ENCODE measurements at regions not wholly inside any gene's neighbourhood (a gene's known extent, or its start where the extent isn't known, plus 50 kb on each side); places are given as distances from the start of the nearest gene placed in this dataset.

- H3K4me1 ChIP-seq (ENCODE audit: insufficient read depth, low read length), result no peaks in the 10 kb centered on the region
- DNase-seq, result no peak
- ChIA-PET CTCF (ENCODE audit: partially characterized antibody) (no interaction called here), POLR2A (ENCODE audit: partially characterized antibody) (no interaction called here)
- peaks cover 0 to 6% (median 2%) of the 10 kb centered on the region in 8 donors for H3K9me3 Mint-ChIP-seq
- intact Hi-C loops (cut with micrococcal nuclease), result no loop called here
- no peaks in the 10 kb centered on the region for H3K9me3 ChIP-seq (ENCODE audit: control insufficient read depth in 1 of 2, low read length in 2 of 2)
- H3K36me3 Mint-ChIP-seq, result no peaks in the 10 kb centered on the region
- H3K4me3 ChIP-seq (ENCODE audit: low read length in 2 of 2), result no peak overlapping the region
- no peaks in the 10 kb centered on the region for H3K36me3 ChIP-seq (ENCODE audit: insufficient read depth, low read length)
- H3K27ac Mint-ChIP-seq, result no peak overlapping the region
- H3K27me3 Mint-ChIP-seq, result no peaks in the 10 kb centered on the region
- H3K4me1 Mint-ChIP-seq, result no peaks in the 10 kb centered on the region
- H3K27ac ChIP-seq (ENCODE audit: low read depth, low read length), result no peak overlapping the region
- no peaks in the 10 kb centered on the region for H3K27me3 ChIP-seq (ENCODE audit: insufficient read depth, low read length)
- no peak overlapping the region for H3K4me3 Mint-ChIP-seq
These were observed 51.3 kb upstream of the LARGE1 start for GRCh38 chr22:33971561-33971961.

- ChIA-PET POLR2A (ENCODE audit: partially characterized antibody) (no interaction called here), CTCF (ENCODE audit: partially characterized antibody) (no interaction called here)
- intact Hi-C loops (cut with micrococcal nuclease), result no loop called here
- Histone ChIP-seq H3K4me1 (ENCODE audit: insufficient read depth, low read length) (no peaks in the 10 kb centered on the region), H3K36me3 (ENCODE audit: insufficient read depth, low read length) (no peaks in the 10 kb centered on the region), H3K4me3 (ENCODE audit: low read length in 2 of 2) (no peak overlapping the region), H3K27ac (ENCODE audit: low read depth, low read length) (no peak overlapping the region), H3K27me3 (ENCODE audit: insufficient read depth, low read length) (no peaks in the 10 kb centered on the region), H3K9me3 (ENCODE audit: control insufficient read depth in 1 of 2, low read length in 2 of 2) (no peaks in the 10 kb centered on the region)
- no peak for DNase-seq
- no peaks in the 10 kb centered on the region for H3K36me3 Mint-ChIP-seq
- H3K4me3 Mint-ChIP-seq, result no peak overlapping the region
- H3K4me1 Mint-ChIP-seq, result no peaks in the 10 kb centered on the region
- H3K9me3 Mint-ChIP-seq, result peaks cover 0 to 11% (median 3%) of the 10 kb centered on the region in 8 donors
- no peak overlapping the region for H3K27ac Mint-ChIP-seq
- no peaks in the 10 kb centered on the region for H3K27me3 Mint-ChIP-seq
These were observed 55.6 kb upstream of the LARGE1 start for GRCh38 chr22:33975841-33976240.

GRCh38 chr22:33983558-33983957 lies 63.3 kb upstream of the LARGE1 start:
- H3K27ac ChIP-seq (ENCODE audit: low read depth, low read length), result no peak overlapping the region
- no peaks in the 10 kb centered on the region for H3K36me3 ChIP-seq (ENCODE audit: insufficient read depth, low read length)
- POLR2A ChIA-PET (ENCODE audit: partially characterized antibody), result no interaction called here
- H3K4me3 ChIP-seq (ENCODE audit: low read length in 2 of 2), result no peak overlapping the region
- no peak for DNase-seq
- intact Hi-C loops (cut with micrococcal nuclease), result no loop called here
- CTCF ChIA-PET (ENCODE audit: partially characterized antibody), result no interaction called here
- H3K9me3 Mint-ChIP-seq, result peaks cover 0 to 7% (median under 1%) of the 10 kb centered on the region in 8 donors
- H3K36me3 Mint-ChIP-seq, result no peaks in the 10 kb centered on the region
- H3K4me3 Mint-ChIP-seq, result no peak overlapping the region
- no peaks in the 10 kb centered on the region for H3K27me3 Mint-ChIP-seq
- no peaks in the 10 kb centered on the region for H3K27me3 ChIP-seq (ENCODE audit: insufficient read depth, low read length)
- H3K4me1 Mint-ChIP-seq, result no peaks in the 10 kb centered on the region
- H3K9me3 ChIP-seq (ENCODE audit: control insufficient read depth in 1 of 2, low read length in 2 of 2), result no peaks in the 10 kb centered on the region
- H3K4me1 ChIP-seq (ENCODE audit: insufficient read depth, low read length), result no peaks in the 10 kb centered on the region
- H3K27ac Mint-ChIP-seq, result no peak overlapping the region

GRCh38 chr22:33984211-33984610 lies 63.9 kb upstream of the LARGE1 start:
- intact Hi-C loops (cut with micrococcal nuclease), result no loop called here
- Mint-ChIP-seq H3K9me3 (peaks cover 0 to 7% (median under 1%) of the 10 kb centered on the region in 8 donors), H3K4me1 (no peaks in the 10 kb centered on the region), H3K27me3 (no peaks in the 10 kb centered on the region), H3K4me3 (no peak overlapping the region), H3K27ac (no peak overlapping the region), H3K36me3 (no peaks in the 10 kb centered on the region)
- DNase-seq, result no peak
- H3K9me3 ChIP-seq (ENCODE audit: control insufficient read depth in 1 of 2, low read length in 2 of 2), result no peaks in the 10 kb centered on the region
- H3K27ac ChIP-seq (ENCODE audit: low read depth, low read length), result no peak overlapping the region
- H3K36me3 ChIP-seq (ENCODE audit: insufficient read depth, low read length), result no peaks in the 10 kb centered on the region
- H3K4me1 ChIP-seq (ENCODE audit: insufficient read depth, low read length), result no peaks in the 10 kb centered on the region
- no peaks in the 10 kb centered on the region for H3K27me3 ChIP-seq (ENCODE audit: insufficient read depth, low read length)
- H3K4me3 ChIP-seq (ENCODE audit: low read length in 2 of 2), result no peak overlapping the region
- ChIA-PET POLR2A (ENCODE audit: partially characterized antibody) (no interaction called here), CTCF (ENCODE audit: partially characterized antibody) (no interaction called here)

- H3K27me3 ChIP-seq (ENCODE audit: insufficient read depth, low read length), result no peaks in the 10 kb centered on the region
- intact Hi-C loops (cut with micrococcal nuclease), result no loop called here
- Mint-ChIP-seq H3K4me1 (no peaks in the 10 kb centered on the region), H3K27me3 (no peaks in the 10 kb centered on the region), H3K4me3 (no peak overlapping the region), H3K9me3 (peaks cover 0 to 7% (median under 1%) of the 10 kb centered on the region in 8 donors), H3K27ac (no peak overlapping the region), H3K36me3 (no peaks in the 10 kb centered on the region)
- no peak overlapping the region for H3K27ac ChIP-seq (ENCODE audit: low read depth, low read length)
- H3K4me3 ChIP-seq (ENCODE audit: low read length in 2 of 2), result no peak overlapping the region
- no peaks in the 10 kb centered on the region for H3K4me1 ChIP-seq (ENCODE audit: insufficient read depth, low read length)
- POLR2A ChIA-PET (ENCODE audit: partially characterized antibody), result no interaction called here
- CTCF ChIA-PET (ENCODE audit: partially characterized antibody), result no interaction called here
- no peaks in the 10 kb centered on the region for H3K9me3 ChIP-seq (ENCODE audit: control insufficient read depth in 1 of 2, low read length in 2 of 2)
- H3K36me3 ChIP-seq (ENCODE audit: insufficient read depth, low read length), result no peaks in the 10 kb centered on the region
- no peak for DNase-seq
These were observed 64.5 kb upstream of the LARGE1 start for GRCh38 chr22:33984656-33985285.

- DNase-seq, result no peak
- Mint-ChIP-seq H3K27ac (no peak overlapping the region), H3K4me1 (no peaks in the 10 kb centered on the region), H3K9me3 (peaks cover 0 to 6% (median 0%) of the 10 kb centered on the region in 8 donors), H3K27me3 (no peaks in the 10 kb centered on the region), H3K4me3 (no peak overlapping the region), H3K36me3 (no peaks in the 10 kb centered on the region)
- Histone ChIP-seq H3K4me3 (ENCODE audit: low read length in 2 of 2) (no peak overlapping the region), H3K4me1 (ENCODE audit: insufficient read depth, low read length) (no peaks in the 10 kb centered on the region), H3K27me3 (ENCODE audit: insufficient read depth, low read length) (no peaks in the 10 kb centered on the region), H3K27ac (ENCODE audit: low read depth, low read length) (no peak overlapping the region), H3K36me3 (ENCODE audit: insufficient read depth, low read length) (no peaks in the 10 kb centered on the region), H3K9me3 (ENCODE audit: control insufficient read depth in 1 of 2, low read length in 2 of 2) (peaks cover 0 to 4% of the 10 kb centered on the region in 2 donors)
- ChIA-PET CTCF (ENCODE audit: partially characterized antibody) (no interaction called here), POLR2A (ENCODE audit: partially characterized antibody) (no interaction called here)
- intact Hi-C loops (cut with micrococcal nuclease), result no loop called here
These were observed 65.2 kb upstream of the LARGE1 start for GRCh38 chr22:33985506-33985905.

- Histone ChIP-seq H3K4me3 (ENCODE audit: low read length in 2 of 2) (no peak overlapping the region), H3K9me3 (ENCODE audit: control insufficient read depth in 1 of 2, low read length in 2 of 2) (peaks cover 0 to 4% of the 10 kb centered on the region in 2 donors), H3K27ac (ENCODE audit: low read depth, low read length) (no peak overlapping the region), H3K4me1 (ENCODE audit: insufficient read depth, low read length) (no peaks in the 10 kb centered on the region), H3K27me3 (ENCODE audit: insufficient read depth, low read length) (no peaks in the 10 kb centered on the region), H3K36me3 (ENCODE audit: insufficient read depth, low read length) (no peaks in the 10 kb centered on the region)
- H3K9me3 Mint-ChIP-seq, result peaks cover 0 to 3% (median 0%) of the 10 kb centered on the region in 8 donors
- H3K27me3 Mint-ChIP-seq, result no peaks in the 10 kb centered on the region
- no peak overlapping the region for H3K4me3 Mint-ChIP-seq
- intact Hi-C loops (cut with micrococcal nuclease), result no loop called here
- no peak overlapping the region for H3K27ac Mint-ChIP-seq
- no peak for DNase-seq
- POLR2A ChIA-PET (ENCODE audit: partially characterized antibody), result no interaction called here
- no peaks in the 10 kb centered on the region for H3K4me1 Mint-ChIP-seq
- no peaks in the 10 kb centered on the region for H3K36me3 Mint-ChIP-seq
- CTCF ChIA-PET (ENCODE audit: partially characterized antibody), result no interaction called here
These were observed 66.0 kb upstream of the LARGE1 start for GRCh38 chr22:33986167-33986771.

All from CD4-positive, alpha-beta memory T cell (primary cell).